ENCODE measurements at regions not wholly inside any gene's neighbourhood (a gene's known extent, or its start where the extent isn't known, plus 50 kb on each side); places are given as distances from the start of the nearest gene placed in this dataset.
"Not testable (repeated sequence)": the region's sequence is repeated elsewhere in the genome, so short reads cannot be mapped to it uniquely, and the experiment has no call there.

- TF ChIP-seq CTCF, POLR2A (IDR thresholded peaks at IDR 0.05): not testable (repeated sequence)
These were observed 307.4 kb downstream of the DOK5 start for GRCh38 chr20:54782758-54783157.
